GM10266 (cell line): ENCODE measurements at regions not wholly inside any gene's neighbourhood (a gene's known extent, or its start where the extent isn't known, plus 50 kb on each side); places are given as distances from the start of the nearest gene placed in this dataset.

ENCODE experiments used
- DNase-seq: peaks from one replicate; pipeline ENCODE4 v3.0.0; 2012; ENCODE audit errors: extremely low spot score
- CTCF ChIP-seq: IDR thresholded peaks from 2 replicates; pipeline ENCODE4 v1.5.1; 2012; ENCODE audit warnings: mild to moderate bottlenecking, low read depth; ENCODE audit not compliant: control insufficient read depth, insufficient read depth; ENCODE audit errors: missing control alignments

GRCh38 chr9:29697011-29697410 lies 2123.7 kb upstream of the C9orf72 start:
- TF ChIP-seq CTCF = no peak

GRCh38 chr9:29701559-29701958 lies 2128.3 kb upstream of the C9orf72 start:
- no peak for TF ChIP-seq CTCF
- DNase-seq = no peak

More at GRCh38 chr9:29697011-29697410, 2123.7 kb upstream of the C9orf72 start:
- DNase-seq = no peak

- no peak for TF ChIP-seq CTCF
- no peak for DNase-seq
Observed at GRCh38 chr9:29701971-29702370, 2128.7 kb upstream of the C9orf72 start.

GRCh38 chr9:29714860-29715259 lies 2141.6 kb upstream of the C9orf72 start:
- DNase-seq = no peak
- TF ChIP-seq CTCF = no peak

GRCh38 chr9:29717631-29718030 lies 2144.3 kb upstream of the C9orf72 start:
- no peak for DNase-seq
- TF ChIP-seq CTCF = no peak

- DNase-seq = no peak
- no peak for TF ChIP-seq CTCF
Observed at GRCh38 chr9:29730163-29730562, 2156.9 kb upstream of the C9orf72 start.

GRCh38 chr9:29740518-29740917 lies 2167.2 kb upstream of the C9orf72 start:
- no peak for TF ChIP-seq CTCF
- no peak for DNase-seq

GRCh38 chr9:29741169-29741568 lies 2167.9 kb upstream of the C9orf72 start:
- DNase-seq = no peak
- no peak for TF ChIP-seq CTCF
